GM20000 (cell line): ENCODE measurements at regions not wholly inside any gene's neighbourhood (a gene's known extent, or its start where the extent isn't known, plus 50 kb on each side); places are given as distances from the start of the nearest gene placed in this dataset.

Source experiments
- DNase-seq: peaks from one replicate; pipeline ENCODE4 v3.0.0; 2012; ENCODE audit warnings: low spot score
- TF ChIP-seq, protein P1 (sequence below): IDR thresholded peaks from 2 replicates; pipeline ENCODE4 v1.5.1; 2012; ENCODE audit warnings: mild to moderate bottlenecking, control low read depth; ENCODE audit errors: extremely low read depth, missing control alignments

DNA sequence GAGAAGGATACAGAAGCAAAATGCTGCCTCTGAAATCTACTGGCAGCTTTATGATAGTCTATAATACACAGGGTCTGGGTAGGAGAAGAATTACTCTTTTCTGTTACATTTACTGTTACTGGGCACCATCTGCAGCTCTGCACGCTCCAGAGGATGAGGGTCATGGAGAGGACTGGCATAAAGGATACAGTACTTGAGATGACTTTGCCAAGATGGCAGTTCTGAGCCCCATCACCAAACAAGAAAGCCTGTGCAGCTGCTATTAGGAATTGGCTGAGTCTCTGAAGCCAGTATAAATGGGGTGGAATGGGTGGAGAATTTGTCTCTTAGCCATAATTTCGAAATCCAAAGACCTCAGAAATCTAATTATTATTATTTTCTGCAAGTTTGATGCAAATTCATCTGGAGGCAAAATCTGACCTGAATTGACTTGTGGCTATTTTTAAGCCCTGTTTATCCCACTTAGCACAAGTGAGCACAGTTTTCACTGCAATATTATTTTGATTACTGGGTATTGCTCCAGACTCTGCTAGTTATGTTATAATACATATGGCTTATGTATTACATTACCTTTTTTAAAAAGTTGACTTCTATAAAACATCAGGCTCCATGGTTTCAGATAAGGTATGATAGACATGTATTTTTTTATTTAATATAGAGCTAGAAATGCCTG lies 579.5 kb downstream of the MBD2 start:
- no peak for DNase-seq
- TF ChIP-seq, protein P1, sequence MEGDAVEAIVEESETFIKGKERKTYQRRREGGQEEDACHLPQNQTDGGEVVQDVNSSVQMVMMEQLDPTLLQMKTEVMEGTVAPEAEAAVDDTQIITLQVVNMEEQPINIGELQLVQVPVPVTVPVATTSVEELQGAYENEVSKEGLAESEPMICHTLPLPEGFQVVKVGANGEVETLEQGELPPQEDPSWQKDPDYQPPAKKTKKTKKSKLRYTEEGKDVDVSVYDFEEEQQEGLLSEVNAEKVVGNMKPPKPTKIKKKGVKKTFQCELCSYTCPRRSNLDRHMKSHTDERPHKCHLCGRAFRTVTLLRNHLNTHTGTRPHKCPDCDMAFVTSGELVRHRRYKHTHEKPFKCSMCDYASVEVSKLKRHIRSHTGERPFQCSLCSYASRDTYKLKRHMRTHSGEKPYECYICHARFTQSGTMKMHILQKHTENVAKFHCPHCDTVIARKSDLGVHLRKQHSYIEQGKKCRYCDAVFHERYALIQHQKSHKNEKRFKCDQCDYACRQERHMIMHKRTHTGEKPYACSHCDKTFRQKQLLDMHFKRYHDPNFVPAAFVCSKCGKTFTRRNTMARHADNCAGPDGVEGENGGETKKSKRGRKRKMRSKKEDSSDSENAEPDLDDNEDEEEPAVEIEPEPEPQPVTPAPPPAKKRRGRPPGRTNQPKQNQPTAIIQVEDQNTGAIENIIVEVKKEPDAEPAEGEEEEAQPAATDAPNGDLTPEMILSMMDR: no peak

DNA sequence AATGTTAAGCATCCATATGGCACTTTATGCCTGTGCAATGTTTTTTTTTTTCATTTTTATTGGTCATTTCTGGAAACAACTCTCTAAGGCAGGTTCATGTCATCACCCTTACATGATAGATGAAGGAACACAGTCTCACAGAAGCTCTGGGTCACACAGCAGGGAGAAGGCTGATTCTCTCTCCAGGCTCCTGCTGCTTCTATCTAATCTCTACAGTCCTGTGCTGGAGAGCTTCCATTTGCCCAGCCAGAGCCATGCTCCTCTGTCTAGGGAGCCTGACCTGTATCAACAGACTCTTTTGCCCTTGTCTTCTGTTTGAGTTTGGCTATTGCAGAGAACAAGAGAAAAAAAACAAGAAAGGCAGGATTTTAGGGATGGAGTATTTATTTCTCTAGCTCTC lies 584.8 kb downstream of the MBD2 start:
- no peak for DNase-seq
- TF ChIP-seq, protein P1: no peak

DNA sequence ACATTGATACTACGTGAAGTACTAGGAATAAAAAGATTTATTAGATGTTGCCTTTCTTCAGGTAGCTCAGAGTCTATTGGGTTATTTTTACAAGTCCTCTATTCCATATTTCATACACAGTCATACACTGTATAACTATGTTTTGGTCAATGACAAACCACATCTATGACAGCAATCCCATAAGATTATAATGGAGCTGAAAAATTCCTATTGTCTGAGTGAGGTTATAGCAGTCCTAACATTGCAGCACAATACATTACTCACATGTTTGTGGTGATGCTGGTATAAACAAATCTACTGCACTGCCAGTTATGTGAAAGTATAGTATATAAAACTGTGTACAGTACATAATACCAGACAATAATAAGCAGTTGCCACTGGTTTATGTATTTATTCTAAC lies 595.1 kb downstream of the MBD2 start:
- TF ChIP-seq, protein P1: no peak
- DNase-seq: no peak

DNA sequence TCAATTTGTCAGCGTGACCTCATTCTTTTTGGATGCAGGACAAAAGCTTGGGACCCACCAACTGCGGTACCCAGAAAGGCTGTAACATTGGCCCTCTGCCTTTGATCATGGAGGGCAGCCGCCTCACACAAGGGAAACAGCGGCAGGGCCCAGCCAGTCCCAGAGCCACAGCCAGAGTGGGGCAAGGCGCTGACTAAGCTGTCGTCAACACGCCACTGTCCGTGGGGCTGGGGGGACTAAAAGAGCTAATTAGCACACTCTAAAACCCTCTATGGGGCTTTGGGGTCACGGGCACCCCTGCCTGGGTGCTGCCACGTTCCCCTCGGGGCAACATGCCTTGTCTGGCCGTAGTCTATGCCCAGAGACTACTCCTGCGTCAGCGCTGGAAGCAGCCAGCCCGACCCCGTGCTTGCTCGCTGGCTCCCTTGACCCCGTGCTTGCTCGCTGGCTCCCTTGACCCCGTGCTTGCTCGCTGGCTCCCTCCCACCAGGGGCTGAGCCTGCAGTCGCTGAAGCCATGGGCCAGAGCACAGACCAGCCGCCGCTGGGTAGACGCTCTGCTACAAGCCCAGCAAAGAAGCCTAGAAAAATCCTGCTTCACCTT lies 598.4 kb downstream of the MBD2 start:
- no peak for DNase-seq

DNA sequence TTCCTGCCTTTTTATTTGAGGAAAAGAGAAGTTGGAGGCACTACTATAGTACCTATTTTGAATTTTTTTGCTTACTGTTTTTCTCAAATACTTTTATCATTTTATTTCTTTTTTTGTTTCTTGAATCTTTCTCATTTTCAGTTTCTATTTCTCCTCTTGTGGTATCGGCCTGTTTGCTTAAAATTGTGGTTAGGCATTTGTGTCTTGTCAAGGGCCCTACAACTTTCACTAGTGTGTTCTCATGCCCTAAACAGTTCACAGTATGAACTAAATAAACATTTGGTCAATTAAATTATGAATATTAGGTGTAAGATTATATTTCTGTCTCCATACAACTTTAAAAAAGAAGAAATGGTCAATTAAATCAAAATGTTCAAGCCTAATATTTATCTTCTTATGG lies 613.5 kb downstream of the MBD2 start:
- no peak for DNase-seq

More for the DNA sequence above, 598.4 kb downstream of the MBD2 start:
- TF ChIP-seq, protein P1: no peak

DNA sequence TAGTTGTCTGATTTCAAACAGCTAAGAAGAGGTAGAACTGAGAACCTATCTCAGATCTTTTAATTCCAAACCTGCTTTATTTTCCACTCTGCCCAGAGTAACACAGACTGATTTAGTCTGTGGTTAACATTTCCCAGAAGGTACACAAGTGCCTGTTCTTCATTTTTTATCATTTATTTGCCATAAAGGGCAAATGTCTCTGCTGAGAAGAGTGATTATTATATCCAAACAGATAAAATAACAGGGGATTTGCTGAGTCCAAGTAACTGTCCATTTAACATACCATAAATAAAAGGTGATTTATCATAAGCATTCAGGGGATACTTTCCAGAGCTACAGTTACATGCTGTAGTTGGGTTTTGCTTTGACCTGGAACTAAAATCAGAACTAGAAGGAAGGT lies 617.7 kb downstream of the MBD2 start:
- TF ChIP-seq, protein P1: no peak
- no peak for DNase-seq

More for the DNA sequence above, 613.5 kb downstream of the MBD2 start:
- TF ChIP-seq, protein P1: no peak

DNA sequence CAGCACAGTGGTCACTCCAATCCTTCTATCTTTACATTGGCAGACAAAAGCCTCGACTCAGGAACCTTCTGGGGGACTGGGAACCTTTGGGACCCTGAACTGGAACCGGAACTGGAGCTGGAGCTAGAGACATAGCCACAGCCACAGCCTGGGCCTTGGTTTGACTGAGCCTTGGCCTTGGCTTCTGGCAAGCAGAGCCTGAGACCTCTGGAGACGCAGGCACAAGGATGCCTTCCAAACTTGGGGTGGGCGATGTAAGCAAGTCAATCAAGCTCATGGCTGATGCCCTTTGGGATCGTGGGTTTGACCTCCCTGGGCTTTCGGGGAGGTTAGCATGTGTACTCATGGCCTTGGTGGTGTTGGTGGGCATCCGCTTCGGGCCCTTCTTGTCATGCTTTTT lies 619.3 kb downstream of the MBD2 start:
- TF ChIP-seq, protein P1: no peak
- DNase-seq: no peak
